T1000 (cell line): ENCODE measurements at regions not wholly inside any gene's neighbourhood (a gene's known extent, or its start where the extent isn't known, plus 50 kb on each side); places are given as distances from the start of the nearest gene placed in this dataset.
A peak's percentile ranks its signal among the peaks of the same experiment; 100 is the strongest.
"Not testable (repeated sequence)": the region's sequence is repeated elsewhere in the genome, so short reads cannot be mapped to it uniquely, and the experiment has no call there.

Experiments used
- DNase-seq: peaks from one replicate; lab custom pipeline; 2025; ENCODE audit warnings: mixed read lengths; lab: John Stamatoyannopoulos, UW

GRCh38 chr12:88753707-88754106 lies 173.4 kb upstream of the KITLG start:
- DNase-seq, result no peak

DNA sequence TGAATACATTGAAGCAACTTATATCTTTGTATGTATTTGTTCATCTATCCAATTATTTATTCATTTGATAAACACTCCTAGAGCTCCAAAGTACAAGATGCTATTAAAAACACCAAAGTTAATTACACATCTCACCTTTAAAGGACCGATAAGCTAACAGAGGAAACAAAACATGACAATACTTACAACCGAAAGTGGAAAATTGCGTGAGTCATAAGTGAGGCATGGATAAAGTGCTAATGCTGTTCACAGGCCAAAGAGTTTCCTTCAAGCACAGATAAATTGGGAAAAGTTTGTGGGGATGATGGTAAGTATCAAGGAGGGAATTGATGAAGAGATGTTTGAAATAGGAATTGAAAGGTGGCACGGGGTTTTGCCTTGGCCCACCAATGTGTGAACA lies 172.8 kb upstream of the KITLG start:
- DNase-seq, result no peak

GRCh38 chr12:88752183-88752582 lies 171.9 kb upstream of the KITLG start:
- DNase-seq, result no peak

GRCh38 chr12:88750867-88751543 lies 170.7 kb upstream of the KITLG start:
- no peak for DNase-seq

DNA sequence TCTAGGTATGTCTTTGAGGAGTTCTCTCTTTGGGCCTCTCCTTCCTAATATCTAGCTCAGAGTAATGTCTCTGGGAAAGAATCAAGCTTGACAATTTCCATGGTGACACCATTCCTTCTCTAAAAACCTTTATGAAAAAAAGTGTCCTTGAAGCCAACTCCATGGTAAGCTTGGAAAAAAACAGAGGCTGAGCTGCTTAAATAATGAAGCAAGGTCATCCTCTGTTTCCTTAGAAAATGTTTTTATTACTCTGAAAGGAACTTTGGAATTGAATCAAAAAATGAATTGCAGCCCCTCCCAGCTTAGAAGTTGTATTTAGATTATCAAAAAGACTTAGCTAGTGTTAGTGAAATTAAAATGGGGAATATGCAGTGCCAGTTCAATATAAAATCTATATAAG lies 166.1 kb upstream of the KITLG start:
- DNase-seq, result no peak

DNA sequence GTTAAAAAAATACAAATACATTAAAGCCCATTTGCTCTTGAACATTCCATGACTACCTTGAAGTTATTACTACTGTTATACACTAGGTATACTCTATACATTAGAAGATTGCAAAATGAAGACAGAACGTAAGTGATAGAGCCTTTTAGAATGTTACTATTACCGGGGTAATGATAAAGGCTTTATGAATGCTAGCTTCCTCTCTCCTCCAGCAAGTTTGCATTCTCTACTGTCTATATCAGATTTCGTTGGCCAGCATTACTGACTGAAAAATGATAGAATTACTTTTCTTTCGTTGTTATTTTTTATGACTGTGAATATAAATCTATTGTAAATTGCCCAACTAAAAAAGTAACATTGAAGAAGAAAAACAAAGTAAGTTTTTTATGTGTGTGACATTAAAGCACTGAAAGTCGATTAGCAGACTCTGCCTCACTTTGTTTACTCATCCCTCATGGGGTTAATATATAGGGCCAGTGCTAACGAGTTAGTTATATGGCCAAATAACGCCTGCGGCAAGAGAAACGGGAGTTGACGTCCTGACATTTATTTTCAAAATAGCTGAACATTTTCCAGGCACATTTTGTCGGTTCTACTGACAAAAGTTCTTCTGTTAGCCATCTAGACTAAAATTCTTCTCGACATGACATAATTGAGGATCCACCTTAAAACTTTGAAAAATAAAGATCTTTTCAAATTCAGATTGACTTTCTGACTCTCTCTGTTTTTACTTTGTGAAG lies 163.8 kb upstream of the KITLG start:
- DNase-seq, result no peak

DNA sequence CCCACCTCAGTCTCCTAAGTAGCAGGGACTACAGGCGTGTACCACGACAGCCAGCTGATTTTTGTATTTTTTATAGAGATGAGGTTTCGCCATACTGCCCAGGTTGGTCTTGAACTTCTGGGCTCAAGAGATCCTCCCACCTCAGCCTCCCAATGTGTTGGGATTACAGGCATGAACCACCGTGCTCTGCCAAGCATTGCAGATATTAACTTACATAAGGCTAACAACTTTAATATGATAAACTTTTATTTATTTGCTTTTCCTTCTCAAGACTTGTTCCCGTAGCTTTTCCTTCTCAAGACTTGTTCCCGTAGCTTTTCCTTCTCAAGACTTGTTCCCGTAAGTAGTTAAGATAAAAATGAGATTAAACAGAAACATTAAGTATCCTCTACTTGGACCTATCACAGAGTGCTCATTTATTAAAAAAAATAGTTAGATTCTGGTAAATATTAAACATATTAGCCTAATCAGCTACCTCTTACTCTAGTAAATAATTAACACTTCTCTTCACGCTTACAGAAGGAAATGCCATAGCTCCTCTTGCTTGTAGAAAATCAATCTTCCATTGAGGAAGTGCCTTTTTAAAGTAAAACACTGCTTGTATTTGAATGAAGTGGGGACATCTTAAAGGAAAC lies 157.7 kb upstream of the KITLG start:
- no peak for DNase-seq

GRCh38 chr12:88736031-88736430 lies 155.8 kb upstream of the KITLG start:
- DNase-seq, result no peak

DNA sequence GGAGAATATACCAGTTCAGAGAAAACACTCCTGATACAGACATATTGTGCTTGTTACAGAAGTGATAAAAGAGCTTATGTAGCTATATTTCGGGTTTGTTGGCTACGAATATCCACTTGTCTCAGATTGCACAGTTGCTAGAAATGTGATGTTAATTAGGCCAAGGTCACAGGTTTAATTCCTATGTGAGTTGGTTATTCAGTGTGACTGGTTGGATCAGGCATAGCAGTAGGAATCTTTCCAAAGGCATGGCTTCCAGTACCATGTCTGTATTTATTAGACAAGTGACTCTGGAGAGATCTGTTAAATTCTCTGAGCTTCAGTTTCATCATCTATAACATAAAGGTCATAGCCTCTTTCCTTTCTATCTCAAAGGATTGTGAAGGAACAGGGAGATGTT lies 152.7 kb upstream of the KITLG start:
- DNase-seq, result no peak

- no peak for DNase-seq
These were observed 148.9 kb upstream of the KITLG start for GRCh38 chr12:88729196-88729595.

GRCh38 chr12:88726806-88727720 lies 146.8 kb upstream of the KITLG start:
- peak; percentile 9 for DNase-seq

- DNase-seq, result no peak
These were observed 145.4 kb upstream of the KITLG start for GRCh38 chr12:88725592-88726143.

DNA sequence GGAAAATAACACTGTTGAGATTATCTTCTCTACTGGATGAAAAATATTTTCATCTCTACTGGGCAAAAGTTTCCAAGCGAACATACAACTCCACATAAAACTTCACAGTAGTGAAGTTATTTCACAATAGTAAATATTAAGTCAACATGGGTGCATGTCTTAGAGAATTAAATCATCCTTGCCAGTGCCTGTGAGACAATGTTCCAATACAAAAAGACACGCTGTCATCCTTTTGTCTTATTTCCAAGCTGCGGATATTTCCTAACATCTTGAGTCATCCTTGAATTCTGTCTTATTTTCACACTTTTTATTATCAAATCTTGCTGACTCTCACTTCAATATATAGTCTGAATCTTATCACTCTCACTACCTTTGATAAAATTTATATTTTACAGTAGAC lies 142.9 kb upstream of the KITLG start:
- DNase-seq, result no peak

- DNase-seq, result no peak
These were observed 140.7 kb upstream of the KITLG start for GRCh38 chr12:88720785-88721650.

GRCh38 chr12:88720231-88720630 lies 140.0 kb upstream of the KITLG start:
- no peak for DNase-seq

DNA sequence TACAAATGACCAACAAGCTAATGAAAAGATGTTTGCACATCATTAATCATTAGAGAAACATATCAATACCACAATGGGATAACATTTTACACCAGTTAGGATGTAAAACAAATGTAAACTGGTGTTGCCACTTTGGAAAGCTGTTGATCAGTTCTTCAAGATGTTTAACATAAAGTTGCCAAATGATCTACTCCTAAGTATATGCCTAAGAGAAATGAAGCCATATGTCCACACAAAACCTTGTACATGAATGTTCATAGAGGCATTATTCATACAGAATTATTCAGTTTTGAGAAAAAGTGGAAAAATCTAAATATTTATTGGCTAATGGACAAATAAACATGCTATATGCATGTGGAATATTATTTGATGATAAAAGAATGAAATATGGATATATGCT lies 136.9 kb upstream of the KITLG start:
- DNase-seq, result no peak

DNA sequence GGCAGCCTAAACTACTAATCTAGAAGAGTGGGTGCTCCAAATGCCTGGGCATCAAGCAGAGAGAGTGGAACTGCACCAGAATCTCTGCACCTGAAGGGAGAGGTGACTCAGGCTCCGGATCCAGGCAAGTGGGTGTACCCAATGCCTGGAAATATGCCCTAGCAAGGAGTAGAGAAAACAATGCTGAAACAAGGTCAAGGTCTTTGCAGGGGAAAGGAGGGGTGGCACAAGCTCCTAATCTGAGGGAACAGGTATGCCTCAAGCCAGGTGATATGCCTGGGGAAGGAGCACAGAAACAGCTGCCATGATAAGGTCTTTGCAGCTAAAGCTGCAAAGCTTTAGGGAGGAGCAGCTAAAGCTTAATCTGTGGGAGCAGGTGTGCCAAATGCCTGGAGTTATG lies 136.0 kb upstream of the KITLG start:
- no peak for DNase-seq

DNA sequence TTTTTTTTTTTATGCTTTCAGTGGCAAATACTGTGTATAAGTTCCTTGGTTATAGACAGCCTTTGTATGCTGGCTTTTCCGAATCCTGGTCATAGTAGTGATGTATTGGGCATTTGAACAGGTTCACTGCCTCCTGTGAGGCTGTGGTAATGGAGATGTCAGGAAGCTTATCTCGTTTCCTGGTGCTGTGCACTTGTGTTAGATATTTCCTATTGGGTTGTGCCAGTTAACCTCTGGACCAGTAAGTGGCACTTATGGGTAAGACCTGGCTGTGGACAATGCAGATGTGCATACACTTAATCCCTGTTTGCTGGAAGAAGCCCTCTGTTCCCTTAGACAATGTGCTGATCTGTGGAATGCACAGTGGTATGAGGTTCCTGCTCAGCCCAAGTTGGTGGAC lies 135.4 kb upstream of the KITLG start:
- DNase-seq, result no peak

GRCh38 chr12:88714263-88714882 lies 134.1 kb upstream of the KITLG start:
- not testable (repeated sequence) for DNase-seq

DNA sequence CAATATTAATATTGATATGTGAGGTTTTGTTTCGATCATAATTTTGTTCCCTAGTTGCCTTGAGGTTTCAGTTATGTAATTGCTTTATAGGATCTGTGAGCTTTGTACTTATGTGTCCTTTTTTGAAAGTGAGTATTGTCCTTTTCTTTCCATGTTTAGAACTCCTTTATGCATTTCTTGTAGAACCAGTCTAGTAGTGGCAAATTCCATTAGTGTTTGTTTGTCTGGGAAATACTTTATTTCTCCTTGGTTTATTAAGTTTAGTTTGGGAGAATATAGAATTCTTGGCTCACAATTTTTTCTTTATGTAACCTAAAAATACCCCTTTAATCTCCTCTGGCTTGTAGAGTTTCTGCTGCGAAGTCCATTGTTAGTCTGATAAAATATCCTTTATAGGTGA lies 127.5 kb upstream of the KITLG start:
- no peak for DNase-seq
